Femur (tissue), 1 donor: ENCODE measurements at regions not wholly inside any gene's neighbourhood (a gene's known extent, or its start where the extent isn't known, plus 50 kb on each side); places are given as distances from the start of the nearest gene placed in this dataset.

Source experiments
- DNase-seq: peaks from one replicate; pipeline ENCODE4 v3.0.0-alpha.2; 2017

DNA sequence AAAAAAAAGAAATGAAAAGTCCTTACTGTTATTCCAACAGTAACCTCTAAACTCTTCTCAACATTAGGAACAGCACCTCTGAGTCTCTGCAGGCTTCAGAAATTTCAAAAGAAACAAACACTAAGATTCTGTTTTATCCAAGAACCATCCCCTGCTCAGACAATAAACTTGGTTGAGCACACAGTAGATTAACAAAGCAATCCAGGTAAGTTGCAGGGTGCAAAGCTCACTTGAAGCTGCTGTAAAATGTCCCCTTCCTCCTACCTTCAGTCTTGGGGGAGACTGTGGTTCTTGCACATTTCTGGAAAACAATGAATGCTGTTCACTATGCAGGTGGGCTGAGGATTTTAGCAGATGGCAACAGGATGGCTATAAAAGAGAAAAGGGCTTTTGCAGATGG lies 484.1 kb downstream of the IGSF11 start:
- no peak for DNase-seq

DNA sequence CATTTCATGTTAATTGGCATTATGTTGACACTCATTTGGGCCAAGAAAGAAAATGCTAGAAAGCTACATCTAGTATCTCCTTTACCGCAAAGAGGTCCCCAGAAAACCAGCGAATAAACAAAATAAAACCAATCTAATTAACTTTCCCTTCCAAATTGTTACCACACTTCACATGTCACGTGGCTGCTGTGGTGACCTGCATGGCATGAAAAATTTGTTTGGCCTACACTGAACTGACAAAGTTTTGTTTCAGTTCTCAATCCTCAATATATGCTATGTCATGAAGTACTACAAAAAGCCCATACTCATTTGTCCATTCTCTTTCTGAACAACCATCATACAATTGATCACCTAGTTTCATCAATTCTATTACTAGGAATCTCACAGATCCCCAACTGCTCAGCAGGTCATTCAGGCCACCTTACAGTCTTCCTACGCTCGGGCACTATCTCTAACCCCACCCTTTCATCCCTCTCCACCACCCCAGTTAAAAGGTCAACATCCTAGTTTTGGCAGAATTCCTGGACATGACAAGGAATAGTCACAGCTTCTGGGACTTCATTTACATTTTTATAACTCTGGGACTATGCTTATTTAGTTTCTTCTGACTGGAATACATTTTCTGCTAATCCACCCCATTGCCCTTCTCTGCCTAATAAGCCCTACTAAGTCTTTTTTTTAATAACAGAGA lies 480.4 kb downstream of the IGSF11 start:
- no peak for DNase-seq

DNA sequence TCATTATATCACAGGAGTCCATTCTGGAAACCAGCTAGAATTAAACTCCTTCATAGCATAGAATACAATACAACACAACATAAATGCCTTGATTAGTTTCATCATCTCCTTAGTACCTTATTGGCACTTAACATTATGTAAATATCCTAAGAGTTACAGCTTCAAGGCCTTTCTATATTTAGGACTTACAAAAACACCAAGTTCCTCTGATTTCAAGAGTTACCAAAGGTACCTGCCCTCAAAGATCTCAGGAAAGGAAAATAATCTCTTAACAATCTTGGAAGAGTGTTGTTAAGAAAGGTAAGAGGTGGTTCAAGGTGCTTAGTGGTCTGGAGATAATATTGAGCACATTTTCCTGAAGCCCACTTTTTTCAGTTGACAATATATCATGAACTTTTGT lies 477.7 kb downstream of the IGSF11 start:
- DNase-seq, result no peak

DNA sequence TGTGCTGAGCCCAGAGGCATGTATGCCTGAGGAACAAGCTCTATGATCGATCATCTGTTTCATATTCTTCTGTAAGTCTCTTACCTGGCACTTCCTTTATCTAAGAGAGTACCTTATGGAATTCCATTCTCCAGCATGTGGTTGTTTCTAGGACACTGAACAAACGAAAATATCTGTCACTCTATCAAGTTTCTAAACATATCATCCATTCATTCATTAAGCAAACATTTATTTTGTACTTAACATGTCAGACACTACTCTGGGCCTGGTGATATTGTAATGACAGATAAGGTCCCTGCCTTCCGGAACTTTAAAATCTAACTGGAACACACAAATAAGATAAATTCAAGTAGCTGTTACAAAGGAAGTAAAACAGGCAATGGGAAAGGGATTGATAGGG lies 477.1 kb downstream of the IGSF11 start:
- no peak for DNase-seq

DNA sequence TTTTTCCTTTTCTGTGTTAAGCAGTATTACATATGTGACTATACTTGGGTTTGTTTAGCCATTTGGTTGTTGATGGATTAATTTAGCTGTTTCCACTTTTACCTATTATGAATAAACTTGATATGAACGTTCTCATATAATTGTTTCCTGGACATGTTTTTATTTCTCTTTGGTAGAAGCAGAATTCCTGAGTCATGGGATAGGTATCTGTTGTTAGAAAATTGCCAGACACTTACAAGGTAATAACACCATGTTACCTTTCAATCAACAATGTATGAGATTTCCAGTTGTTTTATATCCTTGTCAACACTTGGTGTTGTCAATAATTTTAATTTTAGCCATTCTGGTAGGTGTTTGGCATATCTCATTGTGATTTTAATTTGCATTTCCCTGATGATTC lies 475.4 kb downstream of the IGSF11 start:
- DNase-seq, result no peak

DNA sequence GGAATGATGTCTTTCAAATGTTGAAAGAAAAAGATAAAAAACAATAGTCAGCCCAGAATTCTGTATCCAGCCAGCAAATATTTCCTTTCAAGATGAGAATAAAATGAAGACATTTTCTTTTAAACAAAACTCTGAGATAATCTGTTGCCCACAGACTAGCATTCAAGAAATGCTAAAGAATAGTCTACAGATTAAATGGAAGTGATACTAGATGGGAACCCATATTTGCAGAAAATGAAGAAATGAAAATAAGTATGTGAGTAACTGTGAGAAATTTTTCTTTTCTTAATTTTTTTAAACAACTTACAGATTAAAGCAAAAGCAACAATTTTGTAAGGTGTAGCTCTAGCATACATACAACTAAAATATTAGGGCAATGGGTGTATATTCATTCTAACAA lies 469.8 kb downstream of the IGSF11 start:
- no peak for DNase-seq

DNA sequence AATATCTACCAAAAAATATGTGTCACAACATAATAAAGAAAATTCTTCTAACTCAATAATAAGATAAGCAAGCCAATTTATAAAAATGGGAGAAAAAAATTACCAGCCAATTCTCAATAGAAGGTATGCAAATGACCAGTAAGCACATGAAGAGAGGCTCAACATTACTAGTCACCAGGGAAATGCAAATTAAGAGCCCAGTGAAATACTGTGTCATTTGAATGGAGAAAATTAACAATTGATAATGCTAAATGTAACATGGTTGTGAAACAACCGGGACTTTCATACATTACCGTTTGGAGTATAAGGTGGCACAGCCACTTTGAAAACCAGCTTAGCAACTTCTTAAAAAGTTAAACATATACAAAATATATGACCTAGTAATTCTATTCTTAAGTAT lies 460.7 kb downstream of the IGSF11 start:
- no peak for DNase-seq

DNA sequence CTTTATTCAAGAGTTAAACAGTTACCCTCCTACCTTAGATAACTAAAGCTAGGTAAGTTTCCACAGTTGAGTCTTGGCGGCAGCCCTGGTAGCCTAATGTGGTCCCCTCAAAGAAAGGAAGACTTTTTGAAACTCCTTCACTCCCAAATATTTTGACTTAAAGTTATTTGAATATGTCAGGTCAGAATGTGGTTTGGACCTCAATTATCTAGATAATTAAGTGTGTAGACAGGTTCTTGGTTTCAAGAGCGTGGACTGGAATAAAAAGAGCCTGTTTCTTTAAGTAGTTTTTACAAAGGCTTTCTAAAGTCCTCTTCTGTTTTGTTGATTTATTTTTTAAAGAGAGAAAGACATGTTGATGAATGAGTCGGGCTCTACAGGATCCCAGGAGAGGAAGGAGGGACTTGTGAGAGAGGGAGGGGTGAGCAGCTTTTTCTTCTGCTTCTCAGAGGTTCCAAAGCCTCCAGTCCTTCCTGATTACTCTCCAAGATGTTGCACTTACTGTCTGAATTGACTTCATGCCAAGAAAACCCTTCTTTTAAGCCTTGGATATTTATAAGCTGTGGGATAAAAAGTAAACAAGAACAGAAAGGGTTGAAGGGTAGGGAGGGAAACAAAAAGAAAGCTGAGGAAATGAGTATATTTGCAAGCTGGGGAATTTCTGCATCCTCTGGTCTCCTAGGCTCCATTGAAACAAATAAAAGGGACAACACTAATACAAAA lies 457.4 kb downstream of the IGSF11 start:
- DNase-seq, result no peak

DNA sequence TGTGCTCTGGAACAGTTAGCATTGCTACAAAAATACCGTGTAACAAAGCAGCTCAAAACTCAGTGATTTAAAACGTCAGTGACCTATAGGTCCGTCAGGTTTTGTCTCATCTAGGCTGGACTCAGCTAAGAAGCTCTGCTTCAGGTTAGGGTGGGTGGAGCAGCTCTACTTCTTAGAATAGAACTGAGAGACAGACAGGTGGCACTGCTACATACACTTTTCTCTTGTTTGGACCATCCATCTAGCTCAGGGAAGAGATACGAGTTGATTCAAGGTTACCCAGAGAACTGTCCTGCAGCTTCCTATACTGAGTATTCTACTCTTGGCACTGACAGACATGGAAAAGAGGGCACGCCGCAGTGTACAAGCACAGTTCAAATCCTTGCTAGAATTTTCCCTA lies 456.1 kb downstream of the IGSF11 start:
- no peak for DNase-seq

DNA sequence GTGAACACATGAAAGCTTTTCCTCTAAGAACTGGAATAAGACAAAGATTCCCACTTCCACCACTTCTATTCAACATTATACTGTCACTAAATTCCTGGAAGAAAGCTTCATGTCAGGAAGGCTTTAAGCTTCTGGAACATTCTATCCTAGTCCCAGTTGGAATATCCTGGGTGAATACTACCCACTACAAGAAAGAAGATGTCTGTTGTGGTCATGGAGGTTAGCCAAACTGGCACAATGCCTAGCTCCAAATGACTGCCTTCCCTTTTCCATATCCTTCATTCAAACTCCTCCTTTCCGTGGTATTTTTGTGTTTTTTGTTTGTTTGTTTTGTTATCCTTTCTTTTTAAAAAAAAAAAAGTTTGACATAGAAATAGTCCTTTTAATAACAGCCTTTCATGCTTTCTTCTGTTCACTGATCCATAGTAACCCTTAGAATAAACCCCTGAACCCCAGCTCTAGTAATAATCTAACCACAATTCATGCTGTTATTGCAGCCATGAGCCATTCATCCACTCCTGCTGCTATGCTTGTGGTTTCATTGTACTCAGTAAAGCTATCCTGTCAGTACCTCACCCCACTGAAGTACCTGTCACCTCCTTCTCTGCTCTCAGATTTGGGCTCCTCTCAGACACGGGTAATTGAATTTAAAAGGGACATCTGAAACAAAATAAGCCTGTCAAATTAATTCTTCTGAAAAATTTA lies 447.5 kb downstream of the IGSF11 start:
- peak; percentile 55 for DNase-seq

DNA sequence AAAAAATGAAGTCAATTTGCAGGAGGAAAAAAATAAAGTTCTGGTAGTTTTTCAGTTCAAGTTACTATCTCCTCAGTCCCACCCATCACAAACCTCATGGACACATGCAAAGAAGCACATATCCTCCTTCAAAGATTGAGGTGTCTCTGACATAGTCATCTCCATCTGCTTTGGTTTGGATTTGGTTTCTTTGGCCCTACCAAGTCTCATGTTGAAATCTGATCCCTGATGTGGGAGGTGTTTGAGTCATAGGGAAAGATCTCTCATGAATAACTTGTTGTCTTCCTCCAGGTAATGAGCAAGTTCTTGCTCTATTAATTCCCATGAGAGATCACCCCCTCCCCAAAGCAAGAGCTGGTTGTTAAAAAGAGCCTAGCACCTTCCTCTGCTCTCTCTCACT lies 446.8 kb downstream of the IGSF11 start:
- DNase-seq, result no peak

DNA sequence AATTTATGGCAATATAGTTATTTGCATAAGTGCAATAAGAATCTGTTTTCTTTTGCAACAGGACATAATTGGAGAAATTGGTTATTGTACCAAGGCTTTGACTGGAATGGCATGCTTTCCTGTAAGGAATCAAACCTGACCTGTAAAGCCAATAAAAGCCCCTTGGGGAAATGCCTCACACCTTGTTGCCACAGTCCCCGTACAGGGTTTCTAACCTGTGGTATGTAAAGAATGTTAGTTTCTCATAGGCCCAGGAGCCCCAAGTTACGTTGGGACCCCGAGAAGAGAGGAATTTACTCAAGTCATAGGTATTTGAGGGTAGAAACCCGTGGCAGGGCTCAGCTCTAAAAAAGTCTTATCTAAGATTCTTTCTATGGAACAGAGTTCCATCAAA lies 441.4 kb downstream of the IGSF11 start:
- no peak for DNase-seq

DNA sequence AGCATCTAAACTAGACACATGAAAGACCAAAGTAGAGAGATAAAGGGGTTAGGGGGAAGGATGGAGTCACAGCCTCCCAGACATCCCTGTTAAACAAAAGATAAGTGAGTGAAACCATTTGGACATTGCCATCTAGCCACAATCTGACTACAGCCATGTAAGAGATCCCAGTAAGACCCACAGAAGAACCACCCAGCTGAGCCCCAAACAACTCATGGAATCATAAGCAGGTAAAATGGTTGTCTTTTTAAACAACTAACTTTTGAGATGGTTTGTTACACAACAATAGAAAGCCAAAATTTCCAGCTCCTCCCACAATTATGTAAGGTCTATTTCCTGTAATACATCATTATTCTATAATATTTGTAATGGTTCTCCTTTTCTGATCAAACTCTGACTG lies 437.5 kb downstream of the IGSF11 start:
- DNase-seq, result no peak

DNA sequence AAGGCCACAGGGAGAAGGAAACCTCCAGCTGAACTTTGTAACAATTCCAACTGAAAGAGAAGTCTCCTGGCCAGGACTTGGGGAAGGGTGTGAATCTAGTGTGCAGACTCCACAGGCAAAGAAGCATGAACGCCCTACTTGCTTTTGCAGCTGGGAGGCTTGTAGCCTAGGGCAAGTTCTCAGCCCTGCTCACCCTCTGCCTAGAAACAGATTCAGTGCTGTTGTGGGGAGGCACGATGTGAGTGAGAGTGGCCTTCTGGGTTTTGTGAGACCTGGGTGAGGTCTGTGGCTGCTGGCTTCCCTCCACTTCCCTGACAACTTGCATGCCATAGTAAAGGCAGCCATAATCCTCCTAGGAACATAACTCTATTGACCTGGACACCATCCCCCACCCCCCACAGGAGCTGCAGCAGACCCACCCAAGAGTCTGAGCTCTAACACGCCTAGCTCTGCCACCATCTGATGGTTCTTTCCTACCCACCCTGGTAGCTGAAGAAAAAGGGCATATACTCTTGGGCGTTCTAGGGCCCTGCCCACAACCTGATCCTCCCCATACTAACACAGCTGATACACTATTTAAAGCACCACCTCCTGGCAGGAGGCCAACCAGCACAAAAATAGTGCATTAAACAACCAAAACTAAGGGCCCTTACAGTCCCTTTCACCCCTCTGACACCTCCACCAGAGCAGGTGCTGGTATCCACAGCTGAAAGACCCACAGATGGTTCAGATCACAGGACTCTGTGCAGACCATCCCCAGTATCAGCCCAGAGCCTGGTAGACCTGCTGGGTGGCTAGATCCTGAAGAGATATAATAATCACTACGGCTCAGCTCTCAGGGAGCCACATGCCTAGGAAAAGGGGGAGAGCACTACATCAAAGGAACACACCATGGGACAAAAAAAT lies 426.5 kb downstream of the IGSF11 start:
- no peak for DNase-seq

DNA sequence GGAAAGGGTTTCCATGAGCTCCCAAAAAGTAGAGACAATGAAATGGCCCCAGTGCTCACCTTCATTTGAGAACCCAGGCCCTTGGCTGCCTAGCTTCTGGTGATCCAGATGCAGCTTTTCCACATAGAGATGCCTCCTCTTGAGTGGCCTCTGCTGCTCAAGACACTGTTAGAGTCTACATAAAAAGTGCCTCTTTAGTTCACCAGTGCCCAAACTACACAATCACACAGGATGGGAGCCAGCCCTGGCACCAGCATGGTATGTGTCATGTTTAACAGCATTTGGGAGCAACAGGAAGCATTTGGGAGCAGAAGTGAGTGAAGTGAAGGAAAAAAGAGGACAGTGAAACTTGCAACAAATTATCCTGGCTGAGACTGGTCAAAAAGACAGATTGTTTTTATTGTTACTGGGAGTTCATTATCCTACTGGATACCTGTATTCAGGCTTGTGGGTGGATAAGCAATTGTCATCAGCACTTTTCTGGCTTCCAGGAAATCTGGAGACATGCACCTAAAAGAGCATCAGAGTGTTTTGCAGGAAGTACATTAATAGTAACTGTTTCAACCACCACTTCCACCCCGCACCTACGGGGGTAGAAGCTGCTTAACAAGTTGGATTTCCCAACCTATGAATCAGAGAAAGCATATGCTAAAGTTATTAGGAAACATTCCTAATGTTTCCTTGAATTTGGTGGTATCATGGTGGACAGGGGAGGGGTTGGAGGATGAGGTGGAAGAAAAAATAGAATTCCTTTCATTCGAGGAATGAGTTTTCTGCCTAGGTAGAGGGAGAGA lies 416.2 kb downstream of the IGSF11 start:
- DNase-seq, result no peak

DNA sequence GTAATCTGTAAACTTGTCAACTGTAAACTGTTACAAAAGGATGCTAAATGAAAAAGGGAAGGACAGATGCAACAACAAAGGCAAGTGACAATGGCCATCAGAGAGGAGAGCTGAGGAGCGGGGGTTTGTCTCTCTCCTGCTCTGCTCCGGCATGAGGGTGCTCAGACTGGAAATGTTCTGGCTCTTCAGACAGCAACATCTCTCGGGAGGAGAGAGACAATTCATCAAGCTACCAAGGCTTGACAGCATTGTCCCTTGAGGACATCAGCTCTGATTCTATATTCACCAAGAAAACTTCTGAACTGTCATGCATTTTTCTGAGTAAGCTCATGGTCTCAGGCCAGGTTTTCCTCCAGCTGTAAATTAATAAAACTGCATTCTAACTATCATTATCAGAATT lies 408.2 kb downstream of the IGSF11 start:
- DNase-seq, result no peak

DNA sequence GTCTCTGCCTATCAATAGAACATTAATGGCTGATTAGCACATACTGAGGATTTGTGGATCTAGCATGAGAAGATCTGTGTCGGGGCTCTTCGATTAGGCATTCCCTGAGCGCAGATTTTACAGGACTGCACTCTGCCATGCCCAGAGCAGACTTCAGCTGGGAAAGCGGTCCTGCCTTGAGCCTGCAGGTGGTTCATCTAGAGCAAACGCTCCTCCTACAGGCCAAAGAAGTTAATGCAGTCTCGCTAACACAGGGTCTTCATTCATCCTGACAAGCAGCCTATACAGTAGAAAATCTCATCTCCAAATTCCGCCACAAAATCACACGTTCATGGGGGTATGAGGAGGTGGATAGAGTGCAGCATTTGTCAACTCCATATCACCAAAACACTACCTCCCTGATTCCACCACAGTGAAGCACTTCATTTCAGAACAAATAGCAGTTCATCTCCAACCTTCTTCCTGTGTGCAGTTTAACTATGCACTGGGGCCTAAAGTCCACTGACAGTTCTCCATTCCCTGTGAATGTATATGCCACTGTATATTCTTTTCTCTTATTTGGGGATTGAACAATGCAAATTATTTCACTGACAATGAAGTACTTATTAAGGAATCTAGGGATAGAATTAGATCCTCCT lies 405.8 kb downstream of the IGSF11 start:
- DNase-seq, result peak; percentile 79

DNA sequence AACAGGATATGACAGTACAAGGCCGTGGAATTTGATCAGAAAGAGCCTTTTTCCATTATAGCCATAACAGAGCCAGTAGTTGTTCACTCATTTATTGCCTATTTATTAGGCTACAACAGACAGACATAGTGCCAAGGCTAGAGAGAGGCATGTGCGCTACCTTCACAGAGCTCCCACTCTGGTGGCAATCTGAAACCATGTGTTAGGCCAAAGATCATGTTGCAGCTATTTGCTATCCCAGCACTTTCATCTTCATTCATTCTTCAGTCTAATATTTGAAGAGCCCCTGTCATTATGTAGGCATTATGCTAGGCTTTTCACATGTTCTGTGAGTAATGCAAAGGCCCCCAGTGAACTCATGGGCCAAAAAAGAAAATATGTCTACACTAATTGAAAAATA lies 404.8 kb downstream of the IGSF11 start:
- no peak for DNase-seq

DNA sequence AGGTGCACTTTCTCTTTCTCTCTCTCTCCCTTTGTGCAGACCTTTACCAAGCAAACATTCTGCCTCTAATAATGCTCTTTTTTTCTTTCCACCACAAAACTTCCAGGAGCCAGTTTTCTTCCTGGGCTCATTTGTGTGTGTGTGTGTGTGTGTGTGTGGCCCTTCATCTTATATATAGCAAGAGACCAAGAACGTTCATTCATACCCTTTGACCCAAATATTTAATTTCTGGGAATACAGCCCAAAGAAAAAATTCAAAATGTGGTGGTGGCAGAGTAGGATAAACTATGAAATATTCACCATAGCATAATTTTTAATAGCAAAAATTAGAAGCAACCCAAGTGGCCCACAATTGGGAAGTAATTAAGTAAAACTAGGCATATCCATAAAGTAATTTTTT lies 398.9 kb downstream of the IGSF11 start:
- DNase-seq, result no peak

DNA sequence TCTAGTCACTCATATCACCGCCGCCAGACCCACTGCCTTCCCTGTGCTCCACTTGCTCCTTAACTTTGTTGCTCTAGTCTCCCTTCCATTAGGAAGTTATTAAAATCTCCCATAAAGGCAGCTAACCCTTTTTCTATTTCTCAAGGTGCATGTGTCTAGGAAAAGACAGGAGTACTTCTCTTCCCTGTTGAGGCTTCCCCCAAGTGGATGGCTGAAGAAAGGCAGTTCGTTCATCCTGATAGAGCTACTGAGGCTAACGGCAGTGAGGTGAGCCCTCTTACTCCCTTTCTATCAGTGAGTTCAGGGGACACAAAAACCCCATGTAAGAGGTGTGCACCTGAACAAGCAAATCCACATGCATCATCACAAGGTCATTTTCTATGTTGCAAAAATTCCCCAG lies 397.8 kb downstream of the IGSF11 start:
- DNase-seq, result no peak

DNA sequence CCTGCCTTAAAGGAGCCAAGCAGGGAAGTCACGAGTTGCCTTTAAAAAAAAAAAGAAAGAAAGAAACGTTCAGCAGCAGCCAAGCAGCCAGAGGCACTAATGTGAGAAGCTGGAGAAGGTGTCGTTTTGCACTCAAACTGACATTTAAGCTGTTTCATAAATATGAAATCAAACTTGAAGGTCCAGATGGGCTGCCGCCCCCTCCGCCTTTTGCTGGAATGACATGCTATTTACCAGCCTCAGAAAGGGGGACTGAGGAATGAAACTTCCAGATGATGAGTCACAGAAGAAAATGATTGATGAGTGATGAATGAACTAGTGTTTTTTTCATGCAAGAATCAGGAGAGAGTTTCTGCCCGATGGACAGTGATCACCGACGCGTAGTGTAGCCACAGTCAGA lies 396.8 kb downstream of the IGSF11 start:
- no peak for DNase-seq

DNA sequence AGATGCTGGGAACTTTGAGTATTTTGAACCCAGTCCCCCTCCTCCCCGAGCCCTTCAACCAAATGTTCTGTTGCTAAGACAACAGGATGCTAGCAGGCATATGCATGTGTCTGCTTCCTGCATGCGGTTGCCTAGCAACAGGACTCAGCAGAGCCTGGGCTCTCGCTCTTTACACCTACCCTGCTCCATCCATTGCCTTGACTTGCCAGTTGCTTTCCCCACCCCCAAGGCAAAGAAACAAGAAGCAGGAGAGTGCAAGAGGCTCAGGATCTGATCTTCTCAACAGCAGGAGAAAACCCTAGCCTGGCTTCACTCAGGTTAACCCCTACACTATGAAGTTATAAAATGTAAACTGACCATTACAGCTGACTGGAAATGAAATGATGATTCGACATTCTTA lies 393.0 kb downstream of the IGSF11 start:
- peak; percentile 21 for DNase-seq
